Right atrium auricular region (tissue), 2 donors: ENCODE measurements at regions not wholly inside any gene's neighbourhood (a gene's known extent, or its start where the extent isn't known, plus 50 kb on each side); places are given as distances from the start of the nearest gene placed in this dataset.

Experiments used
- DNase-seq: peaks from one replicate; pipeline ENCODE4 v3.0.0-alpha.2; 2019; ENCODE audit warnings: low spot score
- H3K27ac ChIP-seq, 2 donors: fragments of 200-600 bp; sonication (generic); 1 replicate in 1 of 2; 2 replicates in 1 of 2; pipeline ENCODE4 v1.5.1; 2016 to 2019
- H3K27me3 ChIP-seq, 2 donors: fragments of 200-600 bp; sonication (generic); one replicate each; pipeline versions ENCODE4 v1.5.1 to v1.6.0; 2017 to 2019
- H3K36me3 ChIP-seq: fragments of 200-600 bp; sonication (generic); one replicate; pipeline ENCODE4 v1.5.1; 2016
- H3K4me1 ChIP-seq, 2 donors: fragments of 200-600 bp; sonication (generic); one replicate each; pipeline versions ENCODE4 v1.5.1 to v1.6.0; 2017 to 2019
- H3K4me3 ChIP-seq, 2 donors: fragments of 200-600 bp; sonication (generic); 1 replicate in 1 of 2; 2 replicates in 1 of 2; pipeline ENCODE4 v1.5.1; 2017 to 2019; ENCODE audit warnings: mild to moderate bottlenecking in 1 of 2, moderate library complexity in 1 of 2
- H3K9me3 ChIP-seq, 2 donors: fragments of 200-600 bp; sonication (generic); one replicate each; pipeline ENCODE4 v1.5.1; 2019
- CTCF ChIP-seq, 2 donors: fragments of 200-600 bp; sonication (generic); IDR thresholded peaks; one replicate each; pipeline ENCODE4 v1.5.1; 2019; ENCODE audit warnings: antibody characterized with exemption in 2 of 2

DNA sequence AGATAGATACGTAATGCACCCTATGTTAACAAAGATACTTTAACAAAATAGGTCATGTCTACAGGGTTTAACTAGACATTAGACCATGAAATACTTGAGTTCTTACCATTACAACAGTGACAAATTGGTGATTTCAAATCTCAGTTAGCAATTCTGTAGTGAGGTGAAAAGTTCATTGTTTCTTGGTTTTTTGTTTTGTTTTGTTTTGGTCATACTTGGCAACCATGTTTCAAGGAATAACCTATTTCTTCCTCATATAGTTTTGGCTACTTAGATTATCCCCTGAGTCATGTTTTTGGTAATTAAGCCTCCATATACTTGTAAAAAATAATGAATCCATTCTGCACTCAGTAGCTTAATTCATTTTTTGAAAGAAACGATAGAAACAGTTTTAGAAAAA is 1200.4 kb downstream of the DIAPH3 start:
- H3K36me3 ChIP-seq: no peaks in the 10 kb centered on the region

GRCh38 chr13:58964048-58964447 is 1199.7 kb downstream of the DIAPH3 start:
- no peak for DNase-seq
- Histone ChIP-seq H3K27ac (no peak overlapping the region), H3K4me1 (no peaks in the 10 kb centered on the region), H3K36me3 (no peaks in the 10 kb centered on the region), H3K9me3 (no peaks in the 10 kb centered on the region), H3K4me3 (no peak overlapping the region), H3K27me3 (no peaks in the 10 kb centered on the region)
- no peak for TF ChIP-seq CTCF (IDR thresholded peaks at IDR 0.05)

More for the DNA sequence above, 1200.4 kb downstream of the DIAPH3 start:
- H3K27ac ChIP-seq: no peak overlapping the region
- no peaks in the 10 kb centered on the region for H3K27me3 ChIP-seq
- no peaks in the 10 kb centered on the region for H3K9me3 ChIP-seq
- no peaks in the 10 kb centered on the region for H3K4me1 ChIP-seq
- no peak for TF ChIP-seq CTCF (IDR thresholded peaks at IDR 0.05)
- no peak for DNase-seq
- H3K4me3 ChIP-seq: no peak overlapping the region

- H3K4me3 ChIP-seq: no peak overlapping the region
- H3K27ac ChIP-seq: no peak overlapping the region
- no peaks in the 10 kb centered on the region for H3K4me1 ChIP-seq
- no peak for DNase-seq
- TF ChIP-seq CTCF (IDR thresholded peaks at IDR 0.05): no peak
- no peaks in the 10 kb centered on the region for H3K27me3 ChIP-seq
- H3K36me3 ChIP-seq: no peaks in the 10 kb centered on the region
- no peaks in the 10 kb centered on the region for H3K9me3 ChIP-seq
These were observed 1186.6 kb downstream of the DIAPH3 start for GRCh38 chr13:58977085-58977484.

DNA sequence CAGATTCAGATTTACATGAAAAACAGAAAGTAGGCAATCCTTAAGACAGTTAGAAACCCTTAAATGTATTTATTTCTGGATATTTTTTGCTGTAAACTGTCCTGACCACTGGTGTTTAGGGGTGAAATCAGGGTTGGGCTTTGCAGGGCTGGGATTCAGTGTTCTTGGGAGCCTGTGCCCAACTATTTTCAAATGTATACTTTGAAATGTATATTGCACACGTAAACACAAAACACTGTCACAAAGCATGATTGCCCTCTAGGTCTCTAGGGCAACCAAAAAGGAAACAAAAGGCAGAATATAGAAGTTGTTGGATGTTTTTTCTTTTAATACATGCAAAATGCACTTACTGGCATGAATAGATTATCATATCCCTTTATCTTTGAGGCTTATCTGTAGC is 1185.4 kb downstream of the DIAPH3 start:
- no peaks in the 10 kb centered on the region for H3K9me3 ChIP-seq
- H3K27me3 ChIP-seq: no peaks in the 10 kb centered on the region
- no peak for TF ChIP-seq CTCF (IDR thresholded peaks at IDR 0.05)
- no peak overlapping the region for H3K4me3 ChIP-seq
- no peaks in the 10 kb centered on the region for H3K36me3 ChIP-seq
- no peak for DNase-seq
- H3K27ac ChIP-seq: no peak overlapping the region
- no peaks in the 10 kb centered on the region for H3K4me1 ChIP-seq

DNA sequence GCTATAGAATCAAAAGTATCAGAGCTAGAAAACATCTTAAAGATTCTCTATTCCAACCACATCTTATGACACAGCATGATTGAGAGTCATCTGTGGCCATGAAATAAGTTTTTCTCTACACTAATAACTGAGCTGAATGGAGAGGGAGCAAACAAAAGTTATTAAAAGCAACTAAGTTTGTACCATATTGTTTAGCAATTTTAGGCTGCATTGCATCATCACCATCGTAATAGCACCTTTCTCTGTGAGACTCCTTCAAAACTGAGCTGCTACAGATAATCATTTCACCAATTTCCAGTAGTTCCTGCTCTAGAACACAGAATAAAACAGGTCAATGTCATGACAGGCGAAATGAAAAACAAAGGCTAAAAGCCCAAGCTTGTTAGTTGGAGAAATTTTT is 1183.9 kb downstream of the DIAPH3 start:
- DNase-seq: no peak
- TF ChIP-seq CTCF (IDR thresholded peaks at IDR 0.05): no peak
- Histone ChIP-seq H3K4me1 (no peaks in the 10 kb centered on the region), H3K27ac (no peak overlapping the region), H3K4me3 (no peak overlapping the region), H3K9me3 (no peaks in the 10 kb centered on the region), H3K27me3 (no peaks in the 10 kb centered on the region), H3K36me3 (no peaks in the 10 kb centered on the region)

DNA sequence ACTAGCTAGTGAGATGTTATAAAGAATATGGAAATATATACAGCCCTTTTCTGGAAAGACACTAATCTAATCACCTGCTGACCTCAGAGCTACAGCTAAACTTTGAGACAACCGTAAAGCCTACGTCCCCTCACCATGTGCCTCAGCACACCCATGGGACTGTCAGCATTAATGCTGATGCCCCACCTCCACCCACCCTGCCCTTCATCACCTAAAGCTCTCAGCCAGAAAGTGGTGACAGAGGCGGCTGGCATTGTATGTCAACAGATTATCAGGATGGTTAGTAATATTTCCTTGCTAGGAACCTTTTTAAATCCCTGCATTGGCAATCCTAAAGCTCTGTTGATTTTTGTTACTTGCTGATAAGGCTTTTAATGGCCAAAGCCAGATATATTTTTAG is 1177.9 kb downstream of the DIAPH3 start:
- H3K27me3 ChIP-seq: no peaks in the 10 kb centered on the region
- no peak overlapping the region for H3K27ac ChIP-seq
- DNase-seq: no peak
- no peak overlapping the region for H3K4me3 ChIP-seq
- no peaks in the 10 kb centered on the region for H3K9me3 ChIP-seq
- no peaks in the 10 kb centered on the region for H3K4me1 ChIP-seq
- H3K36me3 ChIP-seq: no peaks in the 10 kb centered on the region
- no peak for TF ChIP-seq CTCF (IDR thresholded peaks at IDR 0.05)
